HG02763 (cell line): ENCODE measurements at regions not wholly inside any gene's neighbourhood (a gene's known extent, or its start where the extent isn't known, plus 50 kb on each side); places are given as distances from the start of the nearest gene placed in this dataset.
"Not testable (repeated sequence)": the region's sequence is repeated elsewhere in the genome, so short reads cannot be mapped to it uniquely, and the experiment has no call there.

Experiments used
- ATAC-seq: cut with Tn5 transposase; IDR thresholded peaks from one replicate; pipeline ENCODE4 v1.9.1; 2021; ENCODE audit warnings: mild to moderate bottlenecking, moderate library complexity; ENCODE audit not compliant: unreplicated experiment

DNA sequence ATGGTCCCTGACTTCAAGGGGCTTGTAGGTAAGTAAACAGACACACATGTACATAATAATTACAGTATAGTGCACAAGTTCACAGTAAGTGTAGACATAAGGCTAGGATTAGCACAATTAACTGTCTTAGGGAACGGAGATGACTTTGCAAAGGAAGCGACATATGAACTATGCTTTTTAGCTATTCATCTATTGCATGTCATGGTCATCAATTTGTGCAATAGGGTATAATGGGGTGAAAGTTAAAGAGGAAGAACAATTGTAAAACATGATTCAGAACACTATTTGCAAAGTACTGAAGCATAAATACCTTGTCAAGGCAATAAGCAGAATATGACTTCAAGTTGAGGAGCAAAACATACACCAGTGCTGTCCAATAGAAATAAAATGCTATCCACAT, 112.3 kb upstream of the SLC8A1 start:
- ATAC-seq: no peak

DNA sequence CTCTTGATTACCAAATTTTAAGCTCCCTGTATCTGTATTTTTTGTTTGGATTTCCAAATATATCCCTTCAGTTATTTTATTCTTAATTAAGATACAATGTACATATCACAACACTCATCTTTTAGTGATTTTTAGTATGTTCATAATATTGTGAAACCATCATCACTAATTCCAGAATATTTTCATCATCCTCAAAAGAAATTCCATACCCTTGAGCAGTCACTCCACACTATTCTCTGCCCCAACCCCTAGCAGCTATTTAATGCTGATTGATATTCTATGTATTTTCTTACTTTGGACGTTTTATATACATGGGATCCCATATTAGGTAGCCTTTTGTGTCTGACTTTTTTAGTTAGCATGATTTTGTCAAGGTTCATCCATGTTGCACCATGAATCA, 127.4 kb upstream of the SLC8A1 start:
- ATAC-seq: no peak

DNA sequence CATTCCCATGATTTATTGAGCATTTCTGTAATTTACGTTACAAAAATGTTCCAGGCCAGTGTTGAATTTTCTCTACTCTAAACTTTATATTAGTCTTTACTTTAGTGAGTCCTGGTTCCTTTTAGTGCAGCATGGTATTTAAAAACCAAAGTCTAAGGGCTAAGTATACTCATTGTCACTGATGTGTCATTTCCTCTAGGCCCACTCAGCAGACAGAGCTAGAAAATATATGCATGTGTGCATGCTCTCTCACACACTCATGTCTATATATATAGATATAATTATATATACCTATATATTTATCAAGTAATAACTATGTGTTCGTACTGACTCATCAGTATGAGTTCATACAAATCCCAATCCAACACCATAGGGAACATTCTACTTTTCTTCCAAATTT, 132.5 kb upstream of the SLC8A1 start:
- ATAC-seq: no peak

DNA sequence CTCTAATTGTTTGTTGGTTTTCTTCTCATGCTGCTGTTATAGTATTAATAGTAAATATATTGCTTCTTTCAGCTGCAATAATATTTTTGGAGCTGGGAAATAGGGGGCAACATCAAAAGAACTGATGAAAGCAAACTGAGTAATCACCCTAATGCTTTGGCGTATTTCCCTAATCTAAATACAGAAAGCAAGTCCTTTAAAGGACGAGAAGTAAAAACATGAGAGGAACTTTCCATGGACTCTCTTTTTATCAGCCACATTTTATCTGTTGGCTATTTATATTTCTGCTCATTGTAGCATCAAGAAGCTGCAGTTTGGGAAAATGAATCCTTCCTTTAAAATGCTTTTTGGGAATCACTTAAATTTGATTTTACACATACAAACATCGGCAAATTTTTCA, 139.9 kb upstream of the SLC8A1 start:
- ATAC-seq: no peak

DNA sequence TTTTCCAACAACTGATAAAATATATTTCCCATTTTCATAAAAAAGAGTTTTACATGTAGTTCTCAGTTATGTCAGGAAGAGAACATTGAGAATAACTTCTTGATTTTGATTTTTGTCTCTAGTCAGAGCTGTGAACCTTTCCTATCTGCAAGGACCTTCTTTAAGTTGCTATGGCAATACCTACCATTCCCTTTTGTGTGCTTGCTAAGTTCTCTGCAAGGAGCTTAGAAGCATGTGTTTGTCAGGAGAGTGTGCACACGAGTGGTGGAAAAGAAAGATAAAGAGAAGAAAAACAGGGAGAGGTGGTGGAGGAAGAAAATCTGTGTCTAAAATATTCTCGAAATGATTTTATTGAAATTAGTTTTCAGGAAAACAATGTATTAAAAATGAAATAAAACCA, 140.3 kb upstream of the SLC8A1 start:
- no peak for ATAC-seq

DNA sequence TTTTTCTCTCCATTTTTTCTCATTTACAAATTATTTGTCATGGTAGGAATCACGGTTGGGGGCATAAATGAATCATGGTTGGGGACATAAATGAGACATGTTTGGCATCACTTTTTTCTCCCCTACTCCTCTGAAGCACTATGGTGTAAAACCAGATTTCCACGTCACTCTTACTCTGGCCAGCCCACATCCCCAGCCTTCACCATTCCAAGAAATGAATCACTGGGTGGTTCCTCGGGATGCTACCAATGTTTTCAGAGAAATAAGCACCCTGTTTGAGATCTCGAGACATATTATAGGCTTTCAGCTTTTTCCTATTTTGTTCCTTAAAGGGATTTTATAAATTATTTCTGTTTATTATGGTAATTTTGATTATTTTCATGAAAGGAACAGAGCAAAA, 155.0 kb upstream of the SLC8A1 start:
- ATAC-seq: no peak

DNA sequence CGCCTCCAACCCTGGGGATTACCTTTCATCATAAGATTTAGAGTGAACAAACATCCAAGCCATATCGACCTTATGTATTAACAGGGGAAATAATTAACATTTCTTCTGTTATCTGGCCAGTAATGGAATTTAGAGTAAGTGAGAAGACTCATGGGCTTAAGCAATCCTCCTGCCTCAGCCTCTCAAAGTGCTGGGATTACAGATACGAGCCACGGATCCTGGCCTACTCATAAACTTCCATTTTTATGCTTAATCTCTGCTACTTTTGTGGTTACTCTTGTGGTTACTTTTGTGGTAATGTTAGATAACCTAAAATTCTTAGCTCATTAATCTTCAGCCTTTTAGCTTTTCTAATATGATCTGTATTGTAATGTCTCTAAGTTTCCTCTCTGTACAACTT, 159.3 kb upstream of the SLC8A1 start:
- ATAC-seq: no peak

DNA sequence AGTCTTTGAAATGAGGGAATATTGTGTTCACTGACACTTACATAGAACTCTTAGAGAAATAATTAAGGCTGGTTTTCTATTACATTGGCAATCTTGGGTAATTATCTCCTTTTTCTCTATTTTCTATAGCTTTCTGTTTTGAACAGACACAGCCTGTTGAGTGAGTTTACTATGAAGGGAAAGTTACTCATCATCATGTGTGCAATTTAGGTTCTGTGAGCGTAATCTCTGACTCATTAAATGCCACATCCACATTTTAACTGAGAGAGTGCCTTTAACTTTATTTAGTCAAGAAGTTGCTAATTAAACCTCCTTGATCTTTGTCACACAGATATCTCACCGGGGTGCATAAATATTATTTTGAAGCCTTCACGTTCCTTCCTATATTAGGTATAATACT, 174.0 kb upstream of the SLC8A1 start:
- no peak for ATAC-seq

DNA sequence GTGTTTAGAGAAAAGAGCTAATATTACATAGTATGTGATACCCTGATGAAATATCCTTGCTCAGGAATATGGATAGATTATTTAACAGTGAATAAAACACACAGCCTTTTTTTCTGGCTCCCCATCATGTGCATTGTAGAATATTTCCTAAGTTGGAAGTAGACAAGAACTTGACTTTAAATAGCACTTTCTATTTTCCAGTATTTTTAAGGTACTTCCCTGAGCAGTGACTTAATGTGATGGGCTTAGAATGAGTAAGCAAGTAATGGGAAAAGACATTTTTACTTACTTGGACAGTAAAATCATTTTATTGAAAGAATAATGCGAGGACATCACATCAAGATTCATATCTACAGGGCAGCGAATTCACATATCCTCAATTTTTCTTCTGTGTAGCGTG, 176.7 kb upstream of the SLC8A1 start:
- no peak for ATAC-seq

DNA sequence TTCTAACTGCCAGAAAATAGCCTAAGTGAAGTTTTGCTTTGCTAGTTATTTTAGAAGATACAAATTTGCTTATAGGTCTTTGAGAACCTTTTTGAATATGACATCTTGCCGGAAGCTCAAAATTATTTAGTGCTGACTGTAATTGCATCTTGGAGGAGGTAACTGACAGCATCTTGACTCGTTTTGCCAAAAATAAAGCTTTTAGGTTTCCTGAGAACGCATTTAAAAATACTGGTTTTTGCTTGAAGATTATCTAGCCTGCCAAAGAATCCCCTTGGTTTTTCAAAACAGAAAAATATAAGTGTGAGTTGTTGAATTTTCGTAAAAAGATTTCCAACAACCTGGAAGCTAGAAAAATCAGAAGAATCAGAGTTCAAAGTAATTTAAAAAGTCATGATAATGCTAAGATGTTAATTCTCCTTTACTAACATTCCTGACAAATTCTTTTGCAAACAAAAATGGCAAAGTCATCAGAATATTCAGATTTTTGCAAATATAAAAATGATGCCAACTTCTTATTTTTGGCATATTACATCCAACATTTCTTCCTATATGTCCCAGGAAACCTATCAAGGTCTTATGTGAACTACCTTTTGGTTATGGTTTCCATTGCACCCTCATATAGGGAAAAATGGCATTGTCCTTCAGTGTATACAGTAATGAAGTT, 178.0 kb upstream of the SLC8A1 start:
- no peak for ATAC-seq

DNA sequence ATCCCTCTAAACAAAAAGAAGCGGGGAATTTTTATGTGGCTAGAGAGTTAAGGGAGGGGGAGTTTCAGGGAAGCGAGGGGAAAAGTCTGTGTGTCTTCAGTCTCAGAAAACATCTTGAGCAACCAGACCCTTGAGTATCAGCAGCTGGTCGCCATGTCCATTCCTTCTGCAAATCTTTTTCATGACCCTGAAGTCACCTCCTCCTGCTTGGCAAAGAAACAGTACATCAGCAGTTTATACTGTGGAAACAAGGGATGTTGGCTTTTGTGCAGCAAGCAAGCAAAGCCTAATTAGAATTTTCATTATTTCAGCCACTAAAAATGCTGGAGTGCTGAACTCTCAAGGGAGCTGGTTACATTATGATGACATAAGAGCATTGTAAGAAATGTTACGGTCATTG, 187.4 kb upstream of the SLC8A1 start:
- ATAC-seq: no peak

DNA sequence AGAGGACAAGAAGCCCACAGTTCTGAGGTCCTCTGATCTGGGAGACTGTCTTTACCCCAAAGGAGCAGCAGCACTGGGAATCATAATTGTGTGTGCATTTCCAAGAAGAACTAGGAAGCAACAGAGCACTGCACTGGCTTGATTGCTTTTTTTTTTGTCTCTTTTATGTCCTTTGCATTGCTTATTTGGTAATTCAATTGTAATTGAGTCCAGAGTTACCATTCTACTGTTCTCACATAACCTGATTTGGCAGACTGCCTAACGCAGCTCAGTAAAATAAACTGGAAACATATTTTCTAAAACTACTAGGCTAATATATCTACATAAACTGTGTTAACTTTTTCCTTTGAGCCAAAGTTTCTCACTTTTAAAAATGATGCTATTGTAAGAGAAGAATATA, 190.3 kb upstream of the SLC8A1 start:
- no peak for ATAC-seq

DNA sequence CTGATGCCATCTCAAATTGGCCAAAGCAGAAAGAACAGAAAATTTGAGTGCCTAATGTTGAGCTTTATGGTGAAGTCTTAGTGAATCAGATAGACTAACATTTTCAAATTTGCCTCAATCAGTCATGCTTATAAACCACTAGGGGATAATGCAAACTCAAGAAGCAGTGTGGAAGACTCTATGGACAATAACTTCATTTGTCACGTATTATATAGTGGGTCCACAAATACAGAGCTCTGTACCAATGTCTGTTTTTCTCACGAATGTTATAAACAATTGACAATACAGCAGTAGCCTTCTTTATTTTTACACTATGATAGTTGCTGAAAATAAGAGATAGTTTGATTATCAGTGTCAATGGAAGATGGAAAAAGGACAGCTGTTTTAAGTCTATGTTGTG, 190.8 kb upstream of the SLC8A1 start:
- ATAC-seq: no peak

DNA sequence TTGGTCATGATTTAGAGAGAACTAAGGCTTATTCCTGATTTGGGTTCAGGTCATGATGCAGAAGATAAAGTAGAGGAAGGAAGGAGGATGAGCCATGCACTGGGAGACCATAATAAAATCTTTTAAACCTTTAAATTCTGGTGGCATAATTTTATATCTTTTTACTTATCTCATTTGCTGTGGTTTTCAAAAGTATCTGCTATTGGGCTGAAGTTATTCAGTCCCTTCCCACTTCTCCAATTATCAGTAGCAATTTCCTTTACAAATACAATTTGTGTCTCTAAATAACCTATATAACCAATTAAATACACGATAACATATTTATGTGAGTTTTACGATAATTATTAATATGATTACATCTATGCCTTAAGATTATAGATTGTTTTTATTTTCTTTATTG, 194.8 kb upstream of the SLC8A1 start:
- no peak for ATAC-seq

DNA sequence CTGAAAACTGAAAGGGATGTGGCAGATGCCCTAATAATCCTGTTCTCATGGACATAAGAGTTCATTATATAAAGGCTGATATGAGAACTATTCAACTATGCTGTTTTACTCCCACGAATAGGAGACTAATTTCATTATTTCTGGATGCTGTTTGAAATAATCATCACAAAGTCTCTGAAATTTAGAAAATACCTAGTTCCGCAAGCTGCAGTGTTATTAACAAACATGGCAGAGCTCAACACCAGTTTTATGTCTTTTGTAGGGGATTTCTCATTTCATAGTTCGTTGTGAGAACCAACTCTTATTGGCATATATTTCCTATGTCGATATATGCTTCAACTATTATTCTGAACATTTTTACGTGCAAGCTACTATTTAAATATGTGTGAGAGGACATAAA, 200.3 kb upstream of the SLC8A1 start:
- no peak for ATAC-seq

DNA sequence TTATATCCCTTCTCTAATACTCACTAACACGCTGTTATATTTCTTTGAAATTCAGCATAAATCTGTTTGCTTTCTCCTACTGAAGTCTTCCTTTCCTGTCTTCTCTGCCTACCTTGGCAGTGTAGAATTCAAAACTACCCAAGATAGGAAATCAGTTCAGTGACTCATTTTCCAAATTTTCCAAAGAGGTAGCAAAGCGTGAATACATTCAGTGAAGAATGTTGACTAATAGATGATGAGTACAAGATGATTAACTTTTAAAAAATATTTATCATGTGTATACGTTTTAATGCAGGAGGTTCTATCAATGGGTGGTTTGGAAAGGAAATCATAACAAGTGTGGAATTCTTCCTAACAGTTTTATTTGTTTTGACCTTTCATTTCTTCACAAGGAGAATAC, 201.9 kb upstream of the SLC8A1 start:
- ATAC-seq: no peak

DNA sequence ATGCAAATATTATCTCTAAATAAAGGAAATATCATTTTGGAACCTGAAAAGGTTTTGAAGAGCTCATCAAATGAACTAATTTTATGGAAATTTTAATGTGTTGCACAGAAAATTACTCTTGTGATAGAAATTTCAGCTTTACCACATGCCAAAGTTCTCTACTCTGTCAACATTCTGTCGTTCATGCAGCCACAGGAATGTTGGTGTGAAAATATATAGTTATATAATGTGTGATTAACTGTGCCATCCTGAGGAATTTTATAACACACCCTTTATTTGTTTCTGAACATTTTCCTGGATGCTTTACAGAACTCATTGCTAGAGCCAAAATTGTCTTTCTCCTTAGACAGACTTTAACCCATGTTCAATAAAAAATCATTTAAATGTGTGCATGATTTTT, 202.5 kb upstream of the SLC8A1 start:
- ATAC-seq: no peak

DNA sequence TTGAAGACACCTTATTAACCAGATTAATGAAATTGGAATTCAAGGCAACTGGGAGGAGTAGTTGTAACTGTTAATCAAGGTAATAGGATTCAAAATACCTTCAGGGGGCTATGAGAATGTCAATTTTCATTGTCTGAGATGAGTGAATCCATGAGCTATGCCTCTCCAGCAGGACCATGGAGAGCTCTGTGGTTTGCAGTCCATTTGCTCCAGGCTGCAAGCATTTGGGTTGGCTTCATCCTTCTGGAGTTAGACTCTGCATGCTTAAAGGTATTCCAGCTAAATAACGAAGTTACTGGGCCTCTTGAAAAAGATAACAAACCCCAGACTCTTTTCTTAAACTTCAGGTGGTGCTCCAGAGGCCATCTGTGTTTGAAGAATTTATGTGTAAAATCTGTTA, 207.1 kb upstream of the SLC8A1 start:
- ATAC-seq: no peak

DNA sequence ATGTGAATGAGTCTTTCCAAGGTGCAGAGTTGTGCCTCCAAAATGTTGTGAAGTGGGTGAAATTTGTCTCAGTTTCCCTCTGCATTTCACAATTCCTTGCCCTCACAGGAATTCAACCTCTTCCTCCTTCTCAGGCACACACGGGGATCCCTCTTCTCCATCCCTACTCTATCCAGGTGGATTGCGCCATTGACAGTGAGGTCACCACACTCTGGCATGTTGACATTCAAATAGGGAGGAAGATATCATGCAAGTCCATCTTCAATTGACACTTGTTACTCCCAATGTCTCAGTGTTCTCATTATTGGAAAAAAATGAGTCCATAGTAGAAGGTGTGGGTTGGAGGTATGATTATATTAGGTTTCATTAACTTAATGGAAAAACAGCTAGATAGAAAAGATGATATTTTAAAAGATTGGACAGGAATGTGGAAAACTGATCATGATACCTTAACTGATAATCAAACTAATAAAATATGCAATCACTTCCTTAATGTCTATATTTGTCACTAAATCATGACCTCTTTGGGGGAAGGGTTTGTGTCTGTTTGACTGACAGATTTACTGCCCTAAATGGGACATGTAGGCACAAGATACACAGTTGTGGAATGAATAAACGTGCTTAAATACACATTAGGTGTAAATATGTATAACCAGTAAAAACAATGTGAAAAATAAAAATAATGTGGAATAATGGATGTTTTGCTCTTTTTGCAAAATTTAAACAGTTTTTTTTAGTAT, 213.8 kb upstream of the SLC8A1 start:
- no peak for ATAC-seq

DNA sequence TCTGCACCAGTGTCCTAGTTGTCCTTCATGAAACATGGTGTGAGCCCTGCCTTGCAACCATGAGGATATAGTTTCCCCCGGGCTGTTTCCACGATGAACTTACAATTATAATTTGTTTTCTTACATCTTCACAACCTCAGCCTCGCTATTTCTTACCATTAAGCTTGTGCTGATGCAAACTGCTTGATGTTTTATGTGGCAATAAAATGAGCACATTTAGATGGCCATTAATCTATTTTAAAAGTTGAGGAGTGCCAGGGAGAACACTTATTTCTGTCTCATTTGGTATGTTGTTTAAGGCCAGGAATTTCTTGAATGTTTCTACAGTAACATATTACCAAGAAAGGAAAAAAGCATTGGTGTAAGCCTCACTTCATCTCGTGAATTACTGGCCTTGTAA, 214.5 kb upstream of the SLC8A1 start:
- ATAC-seq: no peak

DNA sequence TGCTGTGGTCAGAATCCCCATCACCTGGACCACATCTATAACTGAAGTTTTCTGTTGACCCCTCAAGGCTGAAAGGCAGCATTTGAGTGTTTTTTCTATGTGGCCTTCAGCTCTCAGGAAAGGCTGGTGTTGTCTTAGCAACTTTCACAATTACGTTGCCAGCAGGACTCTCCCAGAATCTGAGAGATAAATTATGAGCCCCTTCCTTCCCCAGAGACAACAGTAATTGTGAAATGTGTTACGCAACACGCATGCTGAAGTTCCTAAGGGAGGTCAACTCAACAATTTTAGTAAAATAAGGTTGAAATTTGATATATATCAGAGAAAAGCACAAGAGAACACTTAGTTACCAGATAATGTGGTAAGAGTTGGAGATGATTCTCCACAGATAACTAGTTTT, 216.5 kb upstream of the SLC8A1 start:
- no peak for ATAC-seq

DNA sequence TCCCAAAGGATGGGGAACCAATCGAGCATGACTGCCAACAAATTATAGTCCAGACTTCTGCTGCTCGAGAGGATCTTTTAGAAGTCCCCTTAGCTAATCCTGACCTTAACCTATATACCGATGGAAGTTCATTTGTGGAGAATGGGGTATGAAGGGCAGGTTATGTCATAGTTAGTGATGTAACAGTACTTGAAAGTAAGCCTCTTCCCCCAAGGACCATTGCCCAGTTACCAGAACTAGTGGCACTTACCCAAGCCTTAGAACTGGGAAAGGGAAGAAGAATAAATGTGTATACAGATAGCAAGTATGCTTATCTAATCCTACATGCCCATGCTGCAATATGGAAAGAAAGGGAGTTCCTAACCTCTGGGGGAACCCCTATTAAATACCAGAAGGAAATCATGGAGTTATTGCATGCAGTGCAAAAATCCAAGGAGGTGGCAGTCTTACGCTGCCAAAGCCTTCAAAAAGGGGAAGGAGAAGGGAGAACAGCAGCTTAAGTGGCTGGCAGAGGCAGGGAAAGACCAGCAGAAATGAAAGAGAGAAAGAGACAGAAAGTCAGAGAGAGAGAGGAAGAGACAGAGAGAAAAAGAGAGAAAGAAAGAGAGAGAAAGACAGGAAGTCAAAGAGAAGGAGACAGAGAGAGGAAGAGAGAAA, 224.4 kb upstream of the SLC8A1 start:
- not testable (repeated sequence) for ATAC-seq
